ENCODE measurements at regions not wholly inside any gene's neighbourhood (a gene's known extent, or its start where the extent isn't known, plus 50 kb on each side); places are given as distances from the start of the nearest gene placed in this dataset.

- TF ChIP-seq POLR2AphosphoS5 (IDR thresholded peaks at IDR 0.05; ENCODE audit: low read length): no peak
- no peak for TF ChIP-seq NFXL1 (IDR thresholded peaks at IDR 0.05; ENCODE audit: borderline replicate concordance)
- TF ChIP-seq PAX5 (IDR thresholded peaks at IDR 0.05; ENCODE audit: borderline replicate concordance, low read depth, low read length): no peak
- TF ChIP-seq NR2F1 (conservative IDR thresholded peaks at IDR 0.05): no peak
- TF ChIP-seq, protein P1, sequence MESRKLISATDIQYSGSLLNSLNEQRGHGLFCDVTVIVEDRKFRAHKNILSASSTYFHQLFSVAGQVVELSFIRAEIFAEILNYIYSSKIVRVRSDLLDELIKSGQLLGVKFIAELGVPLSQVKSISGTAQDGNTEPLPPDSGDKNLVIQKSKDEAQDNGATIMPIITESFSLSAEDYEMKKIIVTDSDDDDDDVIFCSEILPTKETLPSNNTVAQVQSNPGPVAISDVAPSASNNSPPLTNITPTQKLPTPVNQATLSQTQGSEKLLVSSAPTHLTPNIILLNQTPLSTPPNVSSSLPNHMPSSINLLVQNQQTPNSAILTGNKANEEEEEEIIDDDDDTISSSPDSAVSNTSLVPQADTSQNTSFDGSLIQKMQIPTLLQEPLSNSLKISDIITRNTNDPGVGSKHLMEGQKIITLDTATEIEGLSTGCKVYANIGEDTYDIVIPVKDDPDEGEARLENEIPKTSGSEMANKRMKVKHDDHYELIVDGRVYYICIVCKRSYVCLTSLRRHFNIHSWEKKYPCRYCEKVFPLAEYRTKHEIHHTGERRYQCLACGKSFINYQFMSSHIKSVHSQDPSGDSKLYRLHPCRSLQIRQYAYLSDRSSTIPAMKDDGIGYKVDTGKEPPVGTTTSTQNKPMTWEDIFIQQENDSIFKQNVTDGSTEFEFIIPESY (IDR thresholded peaks at IDR 0.05): no peak
Observed at GRCh38 chr15:93603550-93603949, 514.5 kb upstream of the RGMA start (continued).

GRCh38 chr15:93587059-93587521, 498.1 kb upstream of the RGMA start:
- ChIA-PET POLR2A (no interaction called here), CTCF (no interaction called here), SMC1A (ENCODE audit: uncharacterized antibody, unreplicated experiment) (no interaction called here), RAD21 (ENCODE audit: unreplicated experiment) (no interaction called here)
- Histone ChIP-seq H3K4me1 (ENCODE audit: control insufficient read depth, insufficient read depth, low read length) (no peaks in the 10 kb centered on the region), H4K20me1 (ENCODE audit: control insufficient read depth, insufficient read depth) (no peaks in the 10 kb centered on the region), H3K9me3 (replicated peaks; ENCODE audit: control insufficient read depth, insufficient read depth, low read length) (no peaks in the 10 kb centered on the region), H3K4me2 (ENCODE audit: control insufficient read depth, insufficient read depth) (no peak overlapping the region), H3K27me3 (replicated peaks in 1 of 2; ENCODE audit: control insufficient read depth in 2 of 2, insufficient read depth in 2 of 2, low read length in 1 of 2) (no peaks in the 10 kb centered on the region), H3K4me3 (no peak overlapping the region), H3K79me2 (ENCODE audit: control insufficient read depth, insufficient read depth, low read length) (no peaks in the 10 kb centered on the region), H2AFZ (ENCODE audit: control insufficient read depth, low read depth, low read length) (no peak overlapping the region), H3K36me3 (ENCODE audit: control insufficient read depth in 2 of 2, insufficient read depth in 2 of 2, low read length in 1 of 2) (no peaks in the 10 kb centered on the region), H3K27ac (ENCODE audit: control insufficient read depth, insufficient read depth) (no peak overlapping the region), H3K9ac (ENCODE audit: control insufficient read depth, insufficient read depth, low read length) (no peak overlapping the region)
- ATAC-seq (no peak), FAIRE-seq (no peak), DNase-seq (ENCODE audit: low read depth, low spot score) (no peak)
- intact Hi-C loops (cut with micrococcal nuclease; ENCODE audit: unreplicated experiment): no loop called here
- BruUV-seq (replicated peaks): no TSS peak
- in situ Hi-C loops (cut with MboI): no loop called here
- TF ChIP-seq SREBF1 (IDR thresholded peaks at IDR 0.05; ENCODE audit: low read length) (no peak), FOS (IDR thresholded peaks at IDR 0.05; ENCODE audit: borderline replicate concordance, extremely low read depth, insufficient read length) (no peak), IKZF1 (conservative IDR thresholded peaks at IDR 0.05) (no peak), FOXK2 (IDR thresholded peaks at IDR 0.05) (no peak), CREM (IDR thresholded peaks at IDR 0.05; ENCODE audit: low read depth) (no peak), HDGF (IDR thresholded peaks at IDR 0.05) (no peak), NFYA (IDR thresholded peaks at IDR 0.05; ENCODE audit: borderline replicate concordance, low read depth, low read length) (no peak), HDAC6 (IDR thresholded peaks at IDR 0.05; ENCODE audit: unreplicated experiment) (no peak), ZNF274 (IDR thresholded peaks at IDR 0.05; ENCODE audit: insufficient read depth, insufficient read length) (no peak), ELK1 (IDR thresholded peaks at IDR 0.05; ENCODE audit: low read depth, low read length) (no peak), SPI1 (IDR thresholded peaks at IDR 0.05; ENCODE audit: borderline replicate concordance, insufficient read depth, low read depth, low read length) (no peak), SMAD1 (IDR thresholded peaks at IDR 0.05; ENCODE audit: low read depth, partially characterized antibody) (no peak)

All from GM12878 (cell line).